ENCODE measurements at regions not wholly inside any gene's neighbourhood (a gene's known extent, or its start where the extent isn't known, plus 50 kb on each side); places are given as distances from the start of the nearest gene placed in this dataset.

- no peak overlapping the region for H3K4me3 ChIP-seq (ENCODE audit: low read depth, low read length)
- DNase-seq (ENCODE audit: low read depth): no peak
- no peak for TF ChIP-seq POLR2A (IDR thresholded peaks at IDR 0.05; ENCODE audit: extremely low read depth, insufficient read length)
- TF ChIP-seq CTCF (IDR thresholded peaks at IDR 0.05; ENCODE audit: low read depth, low read length): no peak
- no peak for TF ChIP-seq MYC (IDR thresholded peaks at IDR 0.05; ENCODE audit: low read depth, low read length)
- TF ChIP-seq MAX (IDR thresholded peaks at IDR 0.05; ENCODE audit: low read depth, low read length): no peak
These were observed 128.6 kb downstream of the ATOH1 start for GRCh38 chr4:93957186-93957585.

- no peak for DNase-seq (ENCODE audit: low read depth)
- TF ChIP-seq CTCF (IDR thresholded peaks at IDR 0.05; ENCODE audit: low read depth, low read length): no peak
- no peak for TF ChIP-seq MAX (IDR thresholded peaks at IDR 0.05; ENCODE audit: low read depth, low read length)
- TF ChIP-seq MYC (IDR thresholded peaks at IDR 0.05; ENCODE audit: low read depth, low read length): no peak
- no peak for TF ChIP-seq POLR2A (IDR thresholded peaks at IDR 0.05; ENCODE audit: extremely low read depth, insufficient read length)
- no peak overlapping the region for H3K4me3 ChIP-seq (ENCODE audit: low read depth, low read length)
These were observed 131.9 kb downstream of the ATOH1 start for GRCh38 chr4:93960450-93960849.

GRCh38 chr4:93960916-93961315 lies 132.4 kb downstream of the ATOH1 start:
- H3K4me3 ChIP-seq (ENCODE audit: low read depth, low read length): no peak overlapping the region
- TF ChIP-seq MAX (IDR thresholded peaks at IDR 0.05; ENCODE audit: low read depth, low read length) (no peak), CTCF (IDR thresholded peaks at IDR 0.05; ENCODE audit: low read depth, low read length) (no peak), MYC (IDR thresholded peaks at IDR 0.05; ENCODE audit: low read depth, low read length) (no peak), POLR2A (IDR thresholded peaks at IDR 0.05; ENCODE audit: extremely low read depth, insufficient read length) (no peak)
- no peak for DNase-seq (ENCODE audit: low read depth)

GRCh38 chr4:93981594-93981993 lies 153.0 kb downstream of the ATOH1 start:
- DNase-seq (ENCODE audit: low read depth): no peak
- no peak for TF ChIP-seq POLR2A (IDR thresholded peaks at IDR 0.05; ENCODE audit: extremely low read depth, insufficient read length)
- no peak for TF ChIP-seq MAX (IDR thresholded peaks at IDR 0.05; ENCODE audit: low read depth, low read length)
- no peak for TF ChIP-seq MYC (IDR thresholded peaks at IDR 0.05; ENCODE audit: low read depth, low read length)
- TF ChIP-seq CTCF (IDR thresholded peaks at IDR 0.05; ENCODE audit: low read depth, low read length): no peak
- H3K4me3 ChIP-seq (ENCODE audit: low read depth, low read length): no peak overlapping the region

GRCh38 chr4:93982255-93982654 lies 153.7 kb downstream of the ATOH1 start:
- DNase-seq (ENCODE audit: low read depth): no peak
- H3K4me3 ChIP-seq (ENCODE audit: low read depth, low read length): no peak overlapping the region
- TF ChIP-seq CTCF (IDR thresholded peaks at IDR 0.05; ENCODE audit: low read depth, low read length) (no peak), MAX (IDR thresholded peaks at IDR 0.05; ENCODE audit: low read depth, low read length) (no peak), POLR2A (IDR thresholded peaks at IDR 0.05; ENCODE audit: extremely low read depth, insufficient read length) (no peak), MYC (IDR thresholded peaks at IDR 0.05; ENCODE audit: low read depth, low read length) (no peak)

- no peak for DNase-seq (ENCODE audit: low read depth)
- H3K4me3 ChIP-seq (ENCODE audit: low read depth, low read length): no peak overlapping the region
- TF ChIP-seq MAX (IDR thresholded peaks at IDR 0.05; ENCODE audit: low read depth, low read length): no peak
- TF ChIP-seq MYC (IDR thresholded peaks at IDR 0.05; ENCODE audit: low read depth, low read length): no peak
- no peak for TF ChIP-seq POLR2A (IDR thresholded peaks at IDR 0.05; ENCODE audit: extremely low read depth, insufficient read length)
- TF ChIP-seq CTCF (IDR thresholded peaks at IDR 0.05; ENCODE audit: low read depth, low read length): no peak
These were observed 154.6 kb downstream of the ATOH1 start for GRCh38 chr4:93983140-93983539.

Data from NB4 (cell line).